WTC11 (cell line): ENCODE measurements at regions not wholly inside any gene's neighbourhood (a gene's known extent, or its start where the extent isn't known, plus 50 kb on each side); places are given as distances from the start of the nearest gene placed in this dataset.

ENCODE experiments used
- ATAC-seq: fragments of 200-7000 bp; cut with Tn5 transposase; 2 replicates; pipeline ENCODE4 v1.10.0; 2021; ENCODE audit warnings: mild to moderate bottlenecking, moderate library complexity
- CTCF ChIA-PET: fragments of 300-600 bp; sonication (Branson Sonifier 250); formaldehyde crosslinking; loops from one replicate; lab custom pipeline; 2021; ENCODE audit warnings: antibody characterized with exemption; lab: Charles Lee
- POLR2A ChIA-PET: fragments of 350-600 bp; sonication (Branson Sonifier 250); formaldehyde crosslinking; loops from one replicate; lab custom pipeline; 2021; ENCODE audit warnings: antibody characterized with exemption; lab: Charles Lee
- DNase-seq: peaks from one replicate; pipeline ENCODE4 v3.0.0; 2021; ENCODE audit warnings: low spot score
- H3K27ac Mint-ChIP-seq: 2 replicates; pipeline ENCODE4 v1.8.0; 2021; ENCODE audit warnings: mixed read lengths
- H3K27me3 Mint-ChIP-seq: 2 replicates; pipeline ENCODE4 v1.8.0; 2021; ENCODE audit warnings: low read depth, mild to moderate bottlenecking, moderate library complexity, mixed read lengths
- H3K36me3 Mint-ChIP-seq: 2 replicates; pipeline ENCODE4 v1.8.0; 2021; ENCODE audit warnings: mixed read lengths
- H3K4me1 Mint-ChIP-seq: 2 replicates; pipeline ENCODE4 v1.8.0; 2022; ENCODE audit warnings: mixed read lengths
- H3K4me3 Mint-ChIP-seq: 2 replicates; pipeline ENCODE4 v1.8.0; 2021; ENCODE audit warnings: mild to moderate bottlenecking, moderate library complexity, mixed read lengths
- H3K9me3 Mint-ChIP-seq: 2 replicates; pipeline ENCODE4 v1.8.0; 2021; ENCODE audit warnings: mixed read lengths
- AR ChIP-seq: fragments of 250-450 bp; sonication (Bioruptor Pico); IDR thresholded peaks from 2 replicates; pipeline ENCODE4 v1.9.0; 2021; ENCODE audit warnings: mild to moderate bottlenecking
- ATF2 ChIP-seq: sonication (generic); formaldehyde crosslinking; IDR thresholded peaks from 2 replicates; pipeline ENCODE4 v1.8.1; 2022; ENCODE audit warnings: low read depth, missing genetic modification reagents, borderline replicate concordance
- ATF6 ChIP-seq: sonication (generic); formaldehyde crosslinking; IDR thresholded peaks from 2 replicates; pipeline ENCODE4 v1.8.1; 2023; ENCODE audit warnings: mild to moderate bottlenecking, missing genetic modification reagents
- CREB1 ChIP-seq: sonication (generic); formaldehyde crosslinking; IDR thresholded peaks from 2 replicates; pipeline ENCODE4 v1.8.0; 2023; ENCODE audit warnings: mild to moderate bottlenecking, missing genetic modification reagents
- ELF4 ChIP-seq: sonication (generic); formaldehyde crosslinking; IDR thresholded peaks from 2 replicates; pipeline ENCODE4 v1.8.1; 2022; ENCODE audit warnings: low read depth, mild to moderate bottlenecking, moderate library complexity, missing genetic modification reagents
- FOXK1 ChIP-seq: sonication (generic); formaldehyde crosslinking; IDR thresholded peaks from 2 replicates; pipeline ENCODE4 v1.8.0; 2022; ENCODE audit warnings: mild to moderate bottlenecking, moderate library complexity, missing genetic modification reagents
- GTF2I ChIP-seq: fragments of 250-450 bp; sonication (Bioruptor Pico); conservative IDR thresholded peaks from 2 replicates; pipeline ENCODE4 v1.4.0; 2021; ENCODE audit warnings: mild to moderate bottlenecking
- HMGA2 ChIP-seq: fragments of 250-450 bp; sonication (Bioruptor Pico); IDR thresholded peaks from 2 replicates; pipeline ENCODE4 v1.4.0; 2021; ENCODE audit warnings: mild to moderate bottlenecking, moderate library complexity
- JUN ChIP-seq: sonication (generic); formaldehyde crosslinking; IDR thresholded peaks from 2 replicates; pipeline ENCODE4 v1.8.0; 2023; ENCODE audit warnings: mild to moderate bottlenecking, missing genetic modification reagents
- OVOL2 ChIP-seq: fragments of 250-450 bp; sonication (Bioruptor Pico); IDR thresholded peaks from 2 replicates; pipeline ENCODE4 v1.9.0; 2021; ENCODE audit warnings: mild to moderate bottlenecking, borderline replicate concordance
- PRRX2 ChIP-seq: fragments of 250-450 bp; sonication (Bioruptor Pico); IDR thresholded peaks from 2 replicates; pipeline ENCODE4 v1.8.0; 2021; ENCODE audit warnings: mild to moderate bottlenecking
- TP53 ChIP-seq: sonication (generic); formaldehyde crosslinking; IDR thresholded peaks from 2 replicates; pipeline ENCODE4 v1.8.1; 2023; ENCODE audit warnings: mild to moderate bottlenecking, missing genetic modification reagents
- ZBTB21 ChIP-seq: sonication (generic); formaldehyde crosslinking; IDR thresholded peaks from 2 replicates; pipeline ENCODE4 v1.8.1; 2023; ENCODE audit warnings: mild to moderate bottlenecking, missing genetic modification reagents, borderline replicate concordance
- ZNF121 ChIP-seq: sonication (generic); formaldehyde crosslinking; IDR thresholded peaks from 2 replicates; pipeline ENCODE4 v1.8.0; 2023; ENCODE audit warnings: missing genetic modification reagents
- ZNF138 ChIP-seq: sonication (generic); formaldehyde crosslinking; conservative IDR thresholded peaks from 2 replicates; pipeline ENCODE4 v1.8.1; 2022; ENCODE audit warnings: mild to moderate bottlenecking, moderate library complexity, missing genetic modification reagents
- ZNF317 ChIP-seq: sonication (generic); formaldehyde crosslinking; IDR thresholded peaks from 2 replicates; pipeline ENCODE4 v1.8.1; 2023; ENCODE audit warnings: low read depth, mild to moderate bottlenecking, moderate library complexity, missing genetic modification reagents, borderline replicate concordance
- ZNF416 ChIP-seq: fragments of 250-450 bp; sonication (Bioruptor Pico); IDR thresholded peaks from 2 replicates; pipeline ENCODE4 v1.9.0; 2021; ENCODE audit warnings: mild to moderate bottlenecking, inconsistent platforms
- ZNF512 ChIP-seq: sonication (generic); formaldehyde crosslinking; IDR thresholded peaks from 2 replicates; pipeline ENCODE4 v1.8.1; 2022; ENCODE audit warnings: missing genetic modification reagents, borderline replicate concordance
- ZNF532 ChIP-seq: fragments of 250-450 bp; sonication (Bioruptor Pico); IDR thresholded peaks from 2 replicates; pipeline ENCODE4 v1.9.0; 2021; ENCODE audit warnings: mild to moderate bottlenecking, borderline replicate concordance
- ZNF671 ChIP-seq: fragments of 250-450 bp; sonication (Bioruptor Pico); IDR thresholded peaks from 2 replicates; pipeline ENCODE4 v1.8.0; 2021; ENCODE audit warnings: mild to moderate bottlenecking

GRCh38 chr4:157880761-157881160 lies 292.1 kb downstream of the GASK1B start (continued):
- TF ChIP-seq ATF6 (CRISPR knock-in tag) = no peak
- no peak for TF ChIP-seq ZBTB21 (CRISPR knock-in tag)
- no peak for TF ChIP-seq FOXK1 (CRISPR knock-in tag)
- no peak for TF ChIP-seq ATF2
- no peak for TF ChIP-seq ZNF532 (CRISPR knock-in tag)
- TF ChIP-seq PRRX2 (CRISPR knock-in tag) = no peak
- TF ChIP-seq ZNF671 (CRISPR knock-in tag) = no peak
- no peak for TF ChIP-seq ZNF416
- no peak for TF ChIP-seq ELF4 (CRISPR knock-in tag)

GRCh38 chr4:157854819-157855218 lies 318.0 kb downstream of the GASK1B start:
- CTCF ChIA-PET = no interaction called here
- H3K9me3 Mint-ChIP-seq = peaks cover 5% of the 10 kb centered on the region; the same call in 1 of the 2 replicates

GRCh38 chr4:157840648-157841047 lies 332.2 kb downstream of the GASK1B start:
- ChIA-PET POLR2A (no interaction called here), CTCF (no interaction called here)
- Mint-ChIP-seq H3K27me3 (no peaks in the 10 kb centered on the region), H3K4me1 (peaks cover 24% of the 10 kb centered on the region), H3K27ac (no peak overlapping the region), H3K36me3 (no peaks in the 10 kb centered on the region), H3K9me3 (no peaks in the 10 kb centered on the region), H3K4me3 (no peak overlapping the region)
- TF ChIP-seq ZNF317 (CRISPR knock-in tag) = no peak
- TF ChIP-seq TP53 (CRISPR knock-in tag) = no peak
- TF ChIP-seq OVOL2 (CRISPR knock-in tag) = no peak
- TF ChIP-seq ZNF416 = no peak
- DNase-seq (no peak), ATAC-seq (no peak)

More at GRCh38 chr4:157854819-157855218, 318.0 kb downstream of the GASK1B start:
- Mint-ChIP-seq H3K27ac (no peak overlapping the region), H3K27me3 (no peaks in the 10 kb centered on the region)
- ATAC-seq (no peak), DNase-seq (no peak)
- POLR2A ChIA-PET = no interaction called here
- no peak for TF ChIP-seq GTF2I
- TF ChIP-seq ZNF121 (CRISPR knock-in tag) = no peak
- TF ChIP-seq, all 79 proteins: peak for 0
- Mint-ChIP-seq H3K4me1 (peaks cover 9% of the 10 kb centered on the region), H3K36me3 (no peaks in the 10 kb centered on the region), H3K4me3 (no peak overlapping the region)

- ATAC-seq (no peak), DNase-seq (no peak)
- ChIA-PET POLR2A (no interaction called here), CTCF (no interaction called here)
- H3K27me3 Mint-ChIP-seq = no peaks in the 10 kb centered on the region
- no peak overlapping the region for H3K27ac Mint-ChIP-seq
- H3K4me3 Mint-ChIP-seq = no peak overlapping the region
- H3K36me3 Mint-ChIP-seq = no peaks in the 10 kb centered on the region
- no peaks in the 10 kb centered on the region for H3K9me3 Mint-ChIP-seq
- H3K4me1 Mint-ChIP-seq = peaks cover 24% of the 10 kb centered on the region
- TF ChIP-seq FOXK1 (CRISPR knock-in tag) = no peak
- no peak for TF ChIP-seq HMGA2 (CRISPR knock-in tag)
- no peak for TF ChIP-seq AR (CRISPR knock-in tag)
- no peak for TF ChIP-seq ZNF138 (CRISPR knock-in tag)
- TF ChIP-seq ZNF512 = no peak
- TF ChIP-seq ZNF121 (CRISPR knock-in tag) = no peak
- TF ChIP-seq CREB1 = no peak
- no peak for TF ChIP-seq OVOL2 (CRISPR knock-in tag)
- no peak for TF ChIP-seq JUN (CRISPR knock-in tag)
Measured at GRCh38 chr4:157840034-157840433, 332.8 kb downstream of the GASK1B start.
